H9 (cell line): ENCODE measurements at regions not wholly inside any gene's neighbourhood (a gene's known extent, or its start where the extent isn't known, plus 50 kb on each side); places are given as distances from the start of the nearest gene placed in this dataset.

Source experiments
- DNase-seq: peaks from one replicate; pipeline ENCODE4 v3.0.0-alpha.2; 2017
- H2AFZ ChIP-seq: one replicate; pipeline ENCODE4 v1.6.1; 2013; ENCODE audit warnings: mild to moderate bottlenecking, low read length, control low read depth, moderate library complexity
- H2AK5ac ChIP-seq: 2 replicates; pipeline ENCODE4 v1.6.1; 2013; ENCODE audit warnings: low read length, control low read depth, mixed read lengths; ENCODE audit not compliant: insufficient read length
- H2BK120ac ChIP-seq: one replicate; pipeline ENCODE4 v1.6.1; 2013; ENCODE audit warnings: low read depth, mild to moderate bottlenecking, low read length, control low read depth, inconsistent platforms; ENCODE audit not compliant: poor library complexity, severe bottlenecking
- H2BK12ac ChIP-seq: 2 replicates; pipeline ENCODE4 v1.6.1; 2013; ENCODE audit warnings: low read length, control low read depth, mixed read lengths, low read depth; ENCODE audit not compliant: insufficient read length
- H2BK15ac ChIP-seq: 2 replicates; pipeline ENCODE4 v1.6.1; 2013; ENCODE audit warnings: low read depth, low read length, control low read depth
- H2BK20ac ChIP-seq: one replicate; pipeline ENCODE4 v1.6.1; 2013; ENCODE audit warnings: low read depth, mild to moderate bottlenecking, low read length, control low read depth, inconsistent platforms; ENCODE audit not compliant: poor library complexity, severe bottlenecking
- H2BK5ac ChIP-seq: 2 replicates; pipeline ENCODE4 v1.6.1; 2013; ENCODE audit warnings: low read length, control low read depth, mixed read lengths; ENCODE audit not compliant: insufficient read length
- H3K14ac ChIP-seq: 2 replicates; pipeline ENCODE4 v1.6.1; 2013; ENCODE audit warnings: low read length, control low read depth; ENCODE audit not compliant: insufficient read depth
- H3K18ac ChIP-seq: 2 replicates; pipeline ENCODE4 v1.6.1; 2013; ENCODE audit warnings: low read depth, mild to moderate bottlenecking, mixed read lengths, low read length, control low read depth; ENCODE audit not compliant: insufficient read length
- H3K23ac ChIP-seq: 2 replicates; pipeline ENCODE4 v1.6.1; 2013; ENCODE audit warnings: low read length, control low read depth, mixed read lengths, low read depth; ENCODE audit not compliant: insufficient read length
- H3K23me2 ChIP-seq: 2 replicates; pipeline ENCODE4 v1.6.1; 2013; ENCODE audit warnings: low read depth, mild to moderate bottlenecking, mixed read lengths, low read length, control low read depth; ENCODE audit not compliant: insufficient read length, poor library complexity, severe bottlenecking
- H3K27ac ChIP-seq: 2 replicates; pipeline ENCODE4 v1.5.1; 2013; ENCODE audit warnings: low read length, control low read depth, mixed read lengths, low read depth; ENCODE audit not compliant: insufficient read length
- H3K27me3 ChIP-seq: 2 replicates; pipeline ENCODE4 v1.6.1; 2013; ENCODE audit warnings: low read length, control low read depth, inconsistent platforms; ENCODE audit not compliant: insufficient read depth
- H3K4ac ChIP-seq: 2 replicates; pipeline ENCODE4 v1.6.1; 2013; ENCODE audit warnings: low read depth, mild to moderate bottlenecking, control low read depth, inconsistent platforms, low read length, moderate library complexity
- H3K4me1 ChIP-seq: 2 replicates; pipeline ENCODE4 v1.6.1; 2013; ENCODE audit warnings: low read length, control low read depth, inconsistent platforms; ENCODE audit not compliant: insufficient read depth
- H3K4me2 ChIP-seq: 2 replicates; pipeline ENCODE4 v1.6.1; 2013; ENCODE audit warnings: low read length, control low read depth, mixed read lengths; ENCODE audit not compliant: insufficient read length, insufficient read depth
- H3K56ac ChIP-seq: 2 replicates; pipeline ENCODE4 v1.6.1; 2013; ENCODE audit warnings: low read depth, mild to moderate bottlenecking, mixed read lengths, low read length, control low read depth; ENCODE audit not compliant: insufficient read length
- H3K79me1 ChIP-seq: 2 replicates; pipeline ENCODE4 v1.6.1; 2013; ENCODE audit warnings: low read depth, mild to moderate bottlenecking, moderate library complexity, low read length, control low read depth, inconsistent platforms; ENCODE audit not compliant: insufficient read depth, poor library complexity, severe bottlenecking
- H3K79me2 ChIP-seq: 2 replicates; pipeline ENCODE4 v1.6.1; 2013; ENCODE audit warnings: low read length, control low read depth, inconsistent platforms; ENCODE audit not compliant: insufficient read depth
- H3K9ac ChIP-seq: 2 replicates; pipeline ENCODE4 v1.6.1; 2013; ENCODE audit warnings: low read length, control low read depth, mixed read lengths; ENCODE audit not compliant: insufficient read length; ENCODE audit errors: extremely low read depth
- H3K9me3 ChIP-seq: one replicate; pipeline ENCODE4 v1.6.1; 2013; ENCODE audit warnings: low read depth, low read length, inconsistent platforms; ENCODE audit not compliant: control insufficient read depth
- H3T11ph ChIP-seq: one replicate; pipeline ENCODE4 v1.6.1; 2013; ENCODE audit warnings: mild to moderate bottlenecking, low read length, control low read depth, inconsistent platforms
- H4K20me1 ChIP-seq: one replicate; pipeline ENCODE4 v1.6.1; 2013; ENCODE audit not compliant: control insufficient read depth, insufficient read length, insufficient read depth
- H4K5ac ChIP-seq: 2 replicates; pipeline ENCODE4 v1.6.1; 2013; ENCODE audit warnings: low read depth, mild to moderate bottlenecking, mixed read lengths, low read length, control low read depth; ENCODE audit not compliant: insufficient read length
- H4K8ac ChIP-seq: replicated peaks from 2 replicates; pipeline ENCODE4 v1.6.1; 2013; ENCODE audit warnings: low read length, control low read depth, mixed read lengths, low read depth; ENCODE audit not compliant: insufficient read length
- H4K91ac ChIP-seq: 2 replicates; pipeline ENCODE4 v1.6.1; 2013; ENCODE audit warnings: low read depth, mild to moderate bottlenecking, moderate library complexity, mixed read lengths, low read length, control low read depth; ENCODE audit not compliant: insufficient read length
- H3K27ac Mint-ChIP-seq, 3 experiments: 2 replicates in 2 of 3; 3 replicates in 1 of 3; pipeline ENCODE4 v1.8.0; 2020 to 2021; ENCODE audit warnings: mixed read lengths in 3 of 3, mild to moderate bottlenecking in 1 of 3, moderate library complexity in 1 of 3
- H3K27me3 Mint-ChIP-seq: 2 replicates; pipeline ENCODE4 v1.8.0; 2021; ENCODE audit warnings: low read depth, mild to moderate bottlenecking, moderate library complexity, mixed read lengths
- H3K36me3 Mint-ChIP-seq, 3 experiments: 2 replicates in 2 of 3; 3 replicates in 1 of 3; pipeline ENCODE4 v1.8.0; 2020 to 2021; ENCODE audit warnings: low read depth in 3 of 3, mixed read lengths in 3 of 3; ENCODE audit not compliant: insufficient read depth in 1 of 3
- H3K4me1 Mint-ChIP-seq, 2 experiments: 2 replicates each; pipeline ENCODE4 v1.8.0; 2020; ENCODE audit warnings: mixed read lengths in 2 of 2
- H3K4me3 Mint-ChIP-seq, 2 experiments: 2 replicates in 1 of 2; 3 replicates in 1 of 2; pipeline ENCODE4 v1.8.0; 2020 to 2021; ENCODE audit warnings: mild to moderate bottlenecking in 2 of 2, mixed read lengths in 2 of 2, moderate library complexity in 1 of 2
- H3K9me3 Mint-ChIP-seq, 2 experiments: 2 replicates in 1 of 2; 3 replicates in 1 of 2; pipeline ENCODE4 v1.8.0; 2020; ENCODE audit warnings: mild to moderate bottlenecking in 2 of 2, mixed read lengths in 2 of 2, moderate library complexity in 1 of 2
- CTCF ChIP-seq: fragments of 200-600 bp; sonication (generic); conservative IDR thresholded peaks from 3 replicates; pipeline ENCODE4 v1.8.0; 2021; ENCODE audit warnings: antibody characterized with exemption, mild to moderate bottlenecking
- whole genome bisulfite sequencing: extraction: QIAGEN DNeasy Blood & Tissue Kit; methylation state at CpG from one replicate; pipeline ENCODE4 v1.1.7; 2013; ENCODE audit warnings: missing lambda C conversion rate, low lambda C conversion rate, mixed read lengths; ENCODE audit not compliant: insufficient read length; ENCODE audit errors: extremely low coverage; 5-methylcytosine and 5-hydroxymethylcytosine counted together

- H2AK5ac ChIP-seq, result no peak overlapping the region
- no peak overlapping the region for H2BK12ac ChIP-seq
- no peak overlapping the region for H3T11ph ChIP-seq
- no peak overlapping the region for H2BK20ac ChIP-seq
- no peak overlapping the region for H3K4me2 ChIP-seq
- H3K23ac ChIP-seq, result no peak overlapping the region
- no peak overlapping the region for H2BK120ac ChIP-seq
- no peaks in the 10 kb centered on the region for H3K4me1 ChIP-seq
- no peaks in the 10 kb centered on the region for H4K20me1 ChIP-seq
- H3K9me3 ChIP-seq, result no peaks in the 10 kb centered on the region
- no peak overlapping the region for H4K8ac ChIP-seq
- H3K27me3 ChIP-seq, result no peaks in the 10 kb centered on the region
- no peak overlapping the region for H2BK5ac ChIP-seq
- Mint-ChIP-seq H3K4me3 (no peak overlapping the region), H3K36me3 (no peaks in the 10 kb centered on the region), H3K27me3 (no peaks in the 10 kb centered on the region), H3K9me3 (0 out of 5 replicates have a peak, but pooled peaks cover 0 to 4% of the 10 kb centered on the region in 2 experiments), H3K4me1 (no peaks in the 10 kb centered on the region), H3K27ac (no peak overlapping the region)
- no peaks in the 10 kb centered on the region for H3K79me2 ChIP-seq
- no peak overlapping the region for H4K5ac ChIP-seq
- WGBS, result no CpG with 5 or more reads among the region's 5 CpGs
- H3K56ac ChIP-seq, result no peak overlapping the region
- DNase-seq, result no peak
- no peaks in the 10 kb centered on the region for H3K79me1 ChIP-seq
- H3K23me2 ChIP-seq, result no peaks in the 10 kb centered on the region
- H2BK15ac ChIP-seq, result no peak overlapping the region
- H3K4ac ChIP-seq, result no peak overlapping the region
- no peak for TF ChIP-seq CTCF
- no peak overlapping the region for H3K9ac ChIP-seq
- no peak overlapping the region for H3K14ac ChIP-seq
- no peak overlapping the region for H4K91ac ChIP-seq
- no peak overlapping the region for H2AFZ ChIP-seq
- no peak overlapping the region for H3K18ac ChIP-seq
- no peak overlapping the region for H3K27ac ChIP-seq
Measured at GRCh38 chr21:28112511-28112910, 880.2 kb downstream of the LTN1 start.
